HG02938 (cell line): ENCODE measurements at regions not wholly inside any gene's neighbourhood (a gene's known extent, or its start where the extent isn't known, plus 50 kb on each side); places are given as distances from the start of the nearest gene placed in this dataset.

Experiments used
- ATAC-seq: cut with Tn5 transposase; IDR thresholded peaks from one replicate; pipeline ENCODE4 v1.9.1; 2021; ENCODE audit warnings: mild to moderate bottlenecking, moderate library complexity; ENCODE audit not compliant: unreplicated experiment

DNA sequence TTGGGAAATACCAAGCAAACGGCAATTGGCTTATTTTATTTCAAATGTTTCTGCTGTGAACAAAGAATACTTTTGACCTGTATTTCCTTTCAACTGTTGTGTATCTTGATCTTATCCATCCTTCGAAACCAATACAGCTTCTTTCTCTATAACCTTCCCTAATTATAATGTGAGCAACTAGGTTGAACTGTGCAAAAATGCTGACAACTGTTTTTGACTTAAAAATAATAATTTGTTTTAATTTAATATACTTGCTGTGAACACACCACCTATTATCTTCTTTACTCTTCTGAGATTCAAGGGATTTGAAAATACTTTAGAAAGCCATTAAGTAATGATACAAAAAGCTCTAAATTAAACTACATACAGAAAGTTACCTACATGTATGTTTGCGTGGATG is 682.5 kb upstream of the CCDC179 start:
- ATAC-seq = no peak

GRCh38 chr11:23543651-23544222 is 683.5 kb upstream of the CCDC179 start:
- ATAC-seq = no peak

DNA sequence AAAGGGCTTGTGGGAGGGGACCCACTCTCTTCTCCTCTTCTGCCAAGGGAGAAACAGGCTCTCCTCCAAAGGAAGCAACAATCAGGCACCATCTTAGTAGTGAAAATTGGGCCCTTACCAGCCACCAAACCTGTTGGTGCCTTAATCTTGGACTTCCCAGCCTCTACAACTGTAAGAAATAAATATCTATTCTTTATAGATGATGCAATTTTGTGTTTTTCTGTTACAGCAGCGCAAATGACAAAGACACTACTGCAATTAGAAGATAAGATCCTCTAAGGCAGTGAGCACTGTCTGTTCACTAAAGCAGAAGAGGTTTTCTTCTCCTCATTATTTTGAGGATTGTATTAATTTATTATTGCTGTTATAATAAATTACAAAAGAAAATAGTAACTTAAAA is 691.4 kb upstream of the CCDC179 start:
- ATAC-seq = no peak

DNA sequence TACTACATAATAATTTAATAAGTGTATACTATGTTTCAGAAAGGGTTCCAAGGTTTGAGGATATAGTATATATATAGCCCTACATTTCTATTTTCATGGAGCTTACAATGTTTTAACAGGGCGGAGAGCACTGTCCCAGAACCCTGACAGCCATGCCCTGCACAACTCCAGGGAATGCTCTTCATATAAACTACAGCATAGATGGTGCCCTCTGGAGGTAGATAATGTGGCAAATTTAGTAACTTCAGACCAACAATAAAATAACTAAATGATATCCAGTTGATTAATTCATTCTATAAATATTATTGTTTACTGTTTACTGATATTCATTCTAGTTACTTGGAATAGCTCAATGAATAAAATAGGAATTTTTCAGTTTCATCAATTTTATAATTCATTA is 693.7 kb upstream of the CCDC179 start:
- ATAC-seq = no peak

- no peak for ATAC-seq
Observed at GRCh38 chr11:23555085-23555484, 694.8 kb upstream of the CCDC179 start.

- ATAC-seq = no peak
Observed at GRCh38 chr11:23556163-23556750, 696.0 kb upstream of the CCDC179 start.

DNA sequence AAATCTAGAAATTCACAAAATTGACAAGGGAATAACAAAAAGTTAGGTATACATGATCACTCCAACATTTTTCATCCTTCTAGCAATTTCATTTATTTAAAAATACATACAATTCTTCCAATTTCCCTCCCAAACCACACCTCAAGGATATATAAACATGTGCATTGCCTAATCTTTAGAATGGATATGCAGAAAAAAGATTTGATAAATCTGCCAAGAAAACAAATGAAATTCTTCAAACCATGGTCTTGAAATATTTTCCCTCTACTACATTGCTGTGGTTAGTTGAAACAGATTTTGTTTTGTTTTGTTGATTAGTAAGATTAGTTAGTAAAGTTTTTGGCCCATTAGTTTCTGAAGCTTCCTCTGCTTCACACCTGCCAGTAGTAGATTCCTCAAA is 703.3 kb upstream of the CCDC179 start:
- no peak for ATAC-seq

DNA sequence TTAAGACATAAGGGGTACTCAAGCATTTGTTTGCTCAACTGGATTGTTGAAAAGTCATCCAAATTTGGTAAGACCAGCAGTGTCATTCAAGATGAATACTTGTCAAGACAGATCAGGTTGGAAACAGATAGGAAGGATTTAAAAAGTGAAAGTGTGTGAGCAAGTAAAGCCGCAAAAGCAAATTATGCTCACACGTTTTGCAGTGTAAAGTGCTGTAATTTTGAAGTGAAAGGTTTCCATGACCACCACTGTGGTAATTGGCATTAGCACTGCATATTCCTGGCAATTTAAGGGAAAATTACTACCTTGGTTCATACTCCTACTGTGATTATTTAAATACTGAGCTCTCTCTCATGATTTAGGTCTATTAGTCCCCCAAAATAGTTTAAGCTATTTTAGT is 704.1 kb upstream of the CCDC179 start:
- no peak for ATAC-seq

GRCh38 chr11:23569134-23569533 is 708.9 kb upstream of the CCDC179 start:
- ATAC-seq = peak; percentile 15

DNA sequence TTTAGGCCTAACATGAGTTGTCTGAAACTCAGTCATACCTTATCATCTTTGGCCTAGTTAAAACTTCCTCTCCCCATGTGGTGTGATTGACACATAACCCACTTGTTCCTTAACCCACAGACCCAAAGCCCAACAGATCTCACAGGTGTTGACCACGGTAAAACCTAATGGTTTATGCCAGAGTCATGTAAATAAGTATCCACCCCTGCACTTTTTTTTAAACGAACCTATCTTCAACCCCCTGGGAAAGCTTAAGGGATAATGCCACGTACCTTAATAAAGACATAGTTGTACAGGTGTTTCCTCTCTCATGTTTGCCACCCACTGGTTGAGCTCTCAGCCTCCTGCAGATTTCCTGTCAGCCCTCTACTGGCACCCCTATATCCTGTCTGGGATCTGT is 709.3 kb upstream of the CCDC179 start:
- peak; percentile 67 for ATAC-seq

DNA sequence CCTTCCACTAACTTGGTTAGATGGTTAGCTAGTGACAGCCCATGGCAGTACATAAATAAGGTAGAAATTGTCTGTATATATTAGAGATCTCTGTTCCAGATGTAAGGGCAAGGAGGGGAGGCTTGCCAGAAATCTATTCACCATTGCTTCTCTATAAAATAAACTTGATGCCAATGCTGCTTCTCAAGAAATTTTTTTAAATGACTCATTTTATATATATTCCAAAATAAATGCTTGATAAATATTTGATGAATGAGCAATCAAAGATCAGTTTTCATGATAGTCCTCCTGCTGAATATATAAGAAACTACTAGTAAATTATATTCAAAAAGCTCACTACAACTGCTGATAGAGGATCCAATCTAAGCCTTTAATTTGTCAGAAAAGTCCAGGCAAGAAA is 710.6 kb upstream of the CCDC179 start:
- no peak for ATAC-seq

GRCh38 chr11:23573429-23573828 is 713.2 kb upstream of the CCDC179 start:
- no peak for ATAC-seq

- no peak for ATAC-seq
Observed at GRCh38 chr11:23574149-23574548, 713.9 kb upstream of the CCDC179 start.

GRCh38 chr11:23577296-23577695 is 717.0 kb upstream of the CCDC179 start:
- no peak for ATAC-seq

DNA sequence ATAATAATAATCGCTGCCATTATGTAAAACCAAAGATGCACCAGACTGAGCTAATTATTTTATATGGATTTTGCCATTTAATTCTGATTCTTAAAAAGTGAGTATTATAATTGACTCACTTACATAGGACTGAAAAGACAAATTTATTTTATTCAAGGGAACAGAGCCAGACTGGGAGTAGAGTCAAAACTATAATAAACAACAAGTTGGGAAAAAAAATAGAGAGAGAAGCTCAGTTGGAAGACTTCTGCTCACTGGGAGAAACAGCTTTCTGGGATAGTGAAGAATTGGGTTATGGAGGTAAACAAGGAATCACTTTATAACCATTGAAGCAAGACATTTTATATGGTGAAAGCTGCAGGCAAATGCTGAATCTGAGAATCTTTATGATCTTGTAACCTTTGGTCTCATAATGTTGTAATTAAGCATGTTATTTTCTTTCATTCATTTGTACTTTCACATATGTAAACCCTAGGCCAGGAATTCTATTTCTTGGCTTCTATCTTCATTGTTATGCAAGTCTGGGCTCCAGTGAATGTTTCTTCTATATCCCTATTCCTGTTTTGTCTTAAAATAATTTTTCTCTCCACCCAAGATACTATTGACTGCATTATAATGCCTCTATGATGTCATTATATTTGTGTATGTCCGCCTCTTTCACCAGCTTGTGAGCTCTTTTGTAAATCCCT is 725.3 kb upstream of the CCDC179 start:
- ATAC-seq = no peak

- no peak for ATAC-seq
Observed at GRCh38 chr11:23586173-23586572, 725.9 kb upstream of the CCDC179 start.

- no peak for ATAC-seq
Observed at GRCh38 chr11:23590596-23591308, 730.5 kb upstream of the CCDC179 start.

DNA sequence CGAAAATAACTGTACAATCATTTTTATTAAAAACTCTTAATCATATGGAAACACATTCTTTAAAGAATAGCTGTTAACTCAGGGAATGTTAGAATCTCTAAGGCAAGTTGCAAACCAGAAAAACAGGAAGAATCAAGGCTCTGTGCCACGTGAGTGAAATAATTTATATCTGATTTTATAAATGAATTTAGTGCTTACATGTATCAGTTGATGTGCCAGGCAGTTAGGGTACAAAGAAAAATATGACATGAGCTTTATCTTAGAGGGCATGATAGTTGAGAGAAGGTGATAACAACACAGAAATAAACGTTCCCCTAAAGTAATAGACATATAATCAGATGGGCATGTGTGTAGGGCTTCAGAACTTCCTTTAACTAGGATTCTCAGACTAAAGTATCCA is 734.5 kb upstream of the CCDC179 start:
- no peak for ATAC-seq

DNA sequence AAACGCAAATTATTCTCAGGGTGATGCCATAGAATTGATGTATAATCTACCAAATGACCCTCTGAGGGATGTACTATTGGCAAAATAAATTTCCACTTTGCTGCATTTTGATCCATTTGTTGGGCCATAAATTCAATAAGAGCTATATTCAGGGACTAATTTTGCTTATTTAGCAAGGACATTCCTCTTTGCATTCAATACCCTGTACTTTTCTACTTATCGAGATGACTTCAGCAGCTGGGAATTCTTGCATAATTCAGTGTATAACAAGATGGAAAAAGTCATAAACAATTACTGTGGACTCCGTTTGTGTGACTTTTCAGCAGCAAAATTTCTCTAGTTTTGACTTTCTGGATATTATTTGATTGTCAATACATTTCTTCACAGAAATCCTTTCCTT is 744.7 kb upstream of the CCDC179 start:
- ATAC-seq = no peak

- no peak for ATAC-seq
Observed at GRCh38 chr11:23606191-23606590, 745.9 kb upstream of the CCDC179 start.

- no peak for ATAC-seq
Observed at GRCh38 chr11:23611726-23612125, 751.5 kb upstream of the CCDC179 start.

- ATAC-seq = no peak
Observed at GRCh38 chr11:23620617-23621016, 760.3 kb upstream of the CCDC179 start.
